HG02973 (cell line): ENCODE measurements at regions not wholly inside any gene's neighbourhood (a gene's known extent, or its start where the extent isn't known, plus 50 kb on each side); places are given as distances from the start of the nearest gene placed in this dataset.
A peak's percentile ranks its signal among the peaks of the same experiment; 100 is the strongest.
"Not testable (repeated sequence)": the region's sequence is repeated elsewhere in the genome, so short reads cannot be mapped to it uniquely, and the experiment has no call there.

Experiments used
- ATAC-seq: cut with Tn5 transposase; IDR thresholded peaks from one replicate; pipeline ENCODE4 v1.9.1; 2021; ENCODE audit warnings: moderate library complexity; ENCODE audit not compliant: unreplicated experiment

DNA sequence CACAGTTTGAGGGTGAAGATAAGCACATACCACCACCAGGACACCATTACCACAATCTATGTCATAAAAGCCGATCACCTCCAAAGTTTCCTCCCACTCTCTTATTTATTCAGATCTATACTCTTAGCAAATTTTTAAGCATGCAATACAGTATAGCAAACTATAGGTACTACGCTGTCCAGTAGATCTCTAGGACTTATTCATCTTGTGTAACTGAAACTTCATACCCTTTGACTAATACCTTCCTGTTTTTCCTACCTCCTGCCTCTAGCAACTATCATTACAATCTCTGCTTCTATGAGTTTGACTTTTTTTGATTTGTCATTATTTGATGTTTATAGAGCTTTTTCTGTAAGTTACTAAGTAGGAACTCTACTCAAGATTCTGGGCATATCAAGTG is 84.5 kb upstream of the MANSC4 start:
- ATAC-seq, result no peak

GRCh38 chr12:27863839-27864238 is 83.8 kb upstream of the MANSC4 start:
- no peak for ATAC-seq

DNA sequence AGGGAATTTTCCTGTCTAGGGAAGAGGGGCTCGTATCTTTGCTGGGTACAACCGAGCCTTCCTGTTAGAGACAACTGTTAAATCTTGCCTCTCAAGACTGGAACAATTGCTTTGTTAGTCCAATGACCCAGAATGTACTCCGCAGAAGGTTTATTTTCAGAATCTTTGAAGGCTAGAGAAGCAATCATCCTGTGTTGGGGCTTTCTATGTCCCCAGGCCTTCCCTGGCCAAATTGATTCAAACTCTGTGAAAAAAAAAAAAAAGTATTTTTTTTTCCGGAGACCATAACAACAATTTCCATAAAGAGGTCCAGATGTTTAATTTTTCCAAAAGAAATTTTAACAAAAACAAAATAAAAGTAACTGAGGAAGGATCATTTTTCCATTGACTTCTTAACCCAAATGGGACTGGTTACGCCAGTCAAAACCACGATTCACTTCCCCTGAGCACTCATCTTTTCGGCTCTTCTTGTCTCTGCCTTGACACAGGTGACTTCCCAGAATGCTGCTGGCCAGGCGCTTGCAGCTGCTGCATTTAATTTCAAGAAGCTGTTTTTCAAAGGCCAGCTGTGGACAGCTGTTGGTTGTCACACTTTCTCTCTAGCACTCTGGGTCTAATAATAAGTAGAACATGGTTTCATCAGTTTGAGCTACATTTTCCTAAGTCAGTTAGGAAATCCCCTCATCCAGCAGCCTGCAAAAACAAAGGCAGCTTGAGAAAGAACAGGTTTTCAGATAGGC is 81.6 kb upstream of the MANSC4 start:
- peak; percentile 93 for ATAC-seq

DNA sequence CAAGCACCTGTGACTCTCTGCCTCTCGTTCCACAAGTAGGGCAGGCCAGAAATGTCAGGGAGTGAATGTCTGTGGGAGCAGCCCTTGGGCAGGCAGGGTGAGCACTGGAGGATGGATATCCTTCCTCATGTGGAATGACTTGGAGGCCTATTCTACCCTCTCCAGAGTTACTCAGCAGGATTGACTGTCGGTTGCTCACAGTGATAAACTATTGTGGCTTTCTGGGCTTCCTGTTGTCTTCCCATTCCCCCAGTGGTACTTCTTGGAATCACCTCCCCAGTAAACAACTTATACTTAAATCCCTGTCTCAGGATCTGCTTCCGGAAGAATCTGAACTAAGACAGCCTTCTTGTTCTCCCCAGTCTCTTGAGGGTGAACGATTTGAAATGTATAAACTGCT is 79.6 kb upstream of the MANSC4 start:
- ATAC-seq, result no peak

DNA sequence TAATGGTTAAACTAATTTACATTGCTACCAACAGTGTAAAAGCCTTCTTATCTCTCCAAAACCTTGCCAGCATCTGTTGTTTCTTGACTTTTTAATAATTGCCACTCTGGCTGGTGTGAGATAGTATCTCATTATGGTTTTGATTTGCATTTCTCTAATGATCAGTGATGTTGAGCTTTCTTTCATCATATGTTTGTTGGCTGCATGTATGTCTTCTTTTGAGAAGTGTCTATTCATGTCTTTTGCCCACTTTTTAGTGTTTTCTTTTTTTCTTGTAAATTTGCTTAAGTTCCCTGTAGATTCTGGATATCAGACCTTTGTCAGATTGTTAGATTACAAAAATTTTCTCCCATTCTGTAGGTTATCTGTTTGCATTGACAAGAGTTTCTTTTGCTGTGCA is 77.0 kb upstream of the MANSC4 start:
- ATAC-seq, result not testable (repeated sequence)

DNA sequence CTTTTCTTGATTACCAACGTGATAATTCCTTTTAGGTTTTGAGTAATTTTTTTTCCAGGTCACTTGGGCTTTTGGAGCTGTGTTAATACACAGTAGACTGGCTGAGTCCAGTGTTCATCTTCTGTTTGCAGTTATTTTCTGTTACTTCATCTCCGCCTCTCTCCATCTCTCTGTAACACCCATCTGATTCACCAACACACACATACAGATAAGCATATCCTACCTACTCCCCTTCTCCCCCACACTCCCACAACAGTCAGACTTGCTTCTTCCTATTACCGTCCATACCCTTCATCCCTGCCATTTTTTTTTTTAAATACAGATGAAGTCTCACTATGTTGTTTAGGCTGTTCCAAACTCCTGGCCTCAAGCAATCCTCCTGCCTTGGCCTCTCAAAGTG is 72.7 kb upstream of the MANSC4 start:
- no peak for ATAC-seq
